Activated T-helper 2 cell treated with anti-CD3 and anti-CD28 coated beads, Interferon-gamma antibody, Interleukin-2, Interleukin-4, amounts not matched to agents 10 μg/mL and 5 μg/mL and 100 μg/mL, durations not matched to agents 14 hours and 24 hours and 36 hours (primary cell): ENCODE measurements at regions not wholly inside any gene's neighbourhood (a gene's known extent, or its start where the extent isn't known, plus 50 kb on each side); places are given as distances from the start of the nearest gene placed in this dataset.

Experiments
- DNase-seq: peaks from one replicate; pipeline ENCODE4 v3.0.0; 2021; ENCODE audit warnings: low spot score
- H3K27ac Mint-ChIP-seq: one replicate; pipeline ENCODE4 v1.8.0; 2021; ENCODE audit warnings: mixed read lengths
- H3K27me3 Mint-ChIP-seq: one replicate; pipeline ENCODE4 v1.8.0; 2021; ENCODE audit warnings: low read depth, mixed read lengths
- H3K36me3 Mint-ChIP-seq: one replicate; pipeline ENCODE4 v1.8.0; 2021; ENCODE audit warnings: low read depth, mixed read lengths
- H3K4me1 Mint-ChIP-seq: one replicate; pipeline ENCODE4 v1.8.0; 2021; ENCODE audit warnings: low read depth, mixed read lengths
- H3K4me3 Mint-ChIP-seq: one replicate; pipeline ENCODE4 v1.8.0; 2021; ENCODE audit warnings: low read depth, mild to moderate bottlenecking, moderate library complexity, mixed read lengths
- H3K9me3 Mint-ChIP-seq: one replicate; pipeline ENCODE4 v1.8.0; 2021; ENCODE audit warnings: mixed read lengths
- intact Hi-C: fragments of 100-400 bp; cut with micrococcal nuclease; formaldehyde crosslinking; loops from one replicate; pipeline ENCODE4 v1.15.1; 2023

DNA sequence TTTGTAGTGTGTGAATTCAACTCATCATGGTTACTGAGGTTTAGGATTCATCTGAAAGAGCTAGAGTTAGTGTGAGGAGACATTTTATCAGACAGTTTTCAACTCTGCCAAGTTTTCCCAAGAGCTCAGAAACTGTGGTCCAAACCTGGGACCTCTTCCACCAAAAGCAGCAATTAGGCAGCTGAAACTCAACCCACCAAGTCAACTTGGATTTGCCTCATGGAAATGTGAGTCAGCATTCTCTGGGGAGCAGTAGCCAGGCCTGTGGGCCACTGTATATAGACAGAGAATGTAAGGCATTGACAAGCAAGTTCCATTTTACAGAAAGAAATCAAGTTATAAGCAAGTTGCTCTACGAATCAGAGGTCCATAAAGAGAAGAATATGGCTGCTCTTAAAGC lies 178.8 kb upstream of the HDDC2 start:
- no peaks in the 10 kb centered on the region for H3K36me3 Mint-ChIP-seq

DNA sequence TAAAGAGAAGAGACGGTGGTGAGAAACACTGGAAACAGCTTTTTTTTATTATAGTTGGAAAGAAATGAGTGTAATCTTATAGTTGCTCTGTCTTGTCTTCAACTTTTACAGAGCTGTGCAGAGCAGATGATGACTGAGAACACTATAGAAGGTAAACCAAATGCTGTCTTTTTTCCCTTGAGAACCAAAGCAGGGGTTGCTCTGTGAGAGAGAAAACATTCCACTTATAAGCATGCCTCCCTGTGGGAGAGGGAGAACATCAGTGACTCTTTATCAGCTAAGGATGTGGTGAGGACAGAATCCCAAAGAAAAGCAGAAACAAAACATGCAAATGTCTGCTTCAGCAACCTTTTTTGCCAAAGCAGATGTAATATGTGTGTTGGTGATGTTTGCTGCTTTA lies 179.3 kb upstream of the HDDC2 start:
- H3K4me3 Mint-ChIP-seq = no peak overlapping the region
- no peaks in the 10 kb centered on the region for H3K4me1 Mint-ChIP-seq
- DNase-seq = no peak
- H3K27me3 Mint-ChIP-seq = no peaks in the 10 kb centered on the region
- no peaks in the 10 kb centered on the region for H3K36me3 Mint-ChIP-seq
- intact Hi-C loops = no loop called here
- H3K9me3 Mint-ChIP-seq = no peaks in the 10 kb centered on the region
- H3K27ac Mint-ChIP-seq = no peak overlapping the region

More for the DNA sequence above, 178.8 kb upstream of the HDDC2 start:
- Mint-ChIP-seq H3K9me3 (no peaks in the 10 kb centered on the region), H3K4me1 (no peaks in the 10 kb centered on the region), H3K27me3 (no peaks in the 10 kb centered on the region), H3K4me3 (no peak overlapping the region), H3K27ac (no peak overlapping the region)
- no peak for DNase-seq
- intact Hi-C loops = no loop called here

DNA sequence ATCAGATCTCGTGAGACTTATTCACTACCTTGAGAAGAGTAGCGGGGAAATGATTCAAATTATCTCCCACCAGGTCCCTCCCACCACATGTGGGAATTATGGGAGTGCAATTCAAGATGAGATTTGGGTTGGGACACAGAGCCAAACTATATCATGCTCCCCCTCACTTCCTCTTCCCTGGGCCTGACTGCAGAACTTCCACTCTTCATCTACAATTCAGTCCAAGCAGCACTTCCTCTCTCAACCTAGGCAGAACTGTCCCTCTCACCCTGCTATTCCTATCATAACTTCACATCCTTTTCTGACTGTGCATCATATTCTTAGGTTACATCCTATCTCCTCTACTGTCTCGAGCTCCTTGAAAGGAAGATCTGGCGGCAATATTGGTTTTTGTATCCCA lies 184.0 kb upstream of the HDDC2 start:
- H3K27ac Mint-ChIP-seq = no peak overlapping the region
- H3K4me3 Mint-ChIP-seq = no peak overlapping the region
- no peaks in the 10 kb centered on the region for H3K9me3 Mint-ChIP-seq
- no peak for DNase-seq
- intact Hi-C loops = no loop called here
- no peaks in the 10 kb centered on the region for H3K4me1 Mint-ChIP-seq
- H3K27me3 Mint-ChIP-seq = no peaks in the 10 kb centered on the region
- H3K36me3 Mint-ChIP-seq = no peaks in the 10 kb centered on the region

- intact Hi-C loops = no loop called here
Measured at GRCh38 chr6:125486881-125487280, 185.1 kb upstream of the HDDC2 start.

GRCh38 chr6:125489579-125490285 lies 188.0 kb upstream of the HDDC2 start:
- H3K4me1 Mint-ChIP-seq = no peaks in the 10 kb centered on the region
- H3K27me3 Mint-ChIP-seq = peaks cover 3% of the 10 kb centered on the region
- DNase-seq = no peak
- H3K27ac Mint-ChIP-seq = no peak overlapping the region
- H3K36me3 Mint-ChIP-seq = no peaks in the 10 kb centered on the region
- intact Hi-C loops = no loop called here
- no peaks in the 10 kb centered on the region for H3K9me3 Mint-ChIP-seq
- H3K4me3 Mint-ChIP-seq = no peak overlapping the region

More at GRCh38 chr6:125486881-125487280, 185.1 kb upstream of the HDDC2 start:
- Mint-ChIP-seq H3K4me1 (no peaks in the 10 kb centered on the region), H3K36me3 (no peaks in the 10 kb centered on the region), H3K9me3 (no peaks in the 10 kb centered on the region), H3K27ac (no peak overlapping the region), H3K4me3 (no peak overlapping the region), H3K27me3 (peaks cover 2% of the 10 kb centered on the region)
- DNase-seq = no peak

- Mint-ChIP-seq H3K4me3 (no peak overlapping the region), H3K4me1 (no peaks in the 10 kb centered on the region), H3K27me3 (peaks cover 3% of the 10 kb centered on the region), H3K9me3 (no peaks in the 10 kb centered on the region), H3K36me3 (no peaks in the 10 kb centered on the region), H3K27ac (no peak overlapping the region)
- intact Hi-C loops = no loop called here
- no peak for DNase-seq
Measured at GRCh38 chr6:125491860-125492618, 190.3 kb upstream of the HDDC2 start.

GRCh38 chr6:125498606-125499005 lies 196.8 kb upstream of the HDDC2 start:
- Mint-ChIP-seq H3K4me1 (no peaks in the 10 kb centered on the region), H3K36me3 (no peaks in the 10 kb centered on the region), H3K9me3 (no peaks in the 10 kb centered on the region), H3K27ac (no peak overlapping the region), H3K4me3 (no peak overlapping the region), H3K27me3 (peaks cover 1% of the 10 kb centered on the region)
- DNase-seq = no peak
- intact Hi-C loops = no loop called here

GRCh38 chr6:125499535-125499934 lies 197.8 kb upstream of the HDDC2 start:
- intact Hi-C loops = no loop called here
- no peak overlapping the region for H3K27ac Mint-ChIP-seq
- no peaks in the 10 kb centered on the region for H3K36me3 Mint-ChIP-seq
- H3K4me3 Mint-ChIP-seq = no peak overlapping the region
- DNase-seq = no peak
- no peaks in the 10 kb centered on the region for H3K9me3 Mint-ChIP-seq
- H3K4me1 Mint-ChIP-seq = no peaks in the 10 kb centered on the region
- H3K27me3 Mint-ChIP-seq = peaks cover 4% of the 10 kb centered on the region

DNA sequence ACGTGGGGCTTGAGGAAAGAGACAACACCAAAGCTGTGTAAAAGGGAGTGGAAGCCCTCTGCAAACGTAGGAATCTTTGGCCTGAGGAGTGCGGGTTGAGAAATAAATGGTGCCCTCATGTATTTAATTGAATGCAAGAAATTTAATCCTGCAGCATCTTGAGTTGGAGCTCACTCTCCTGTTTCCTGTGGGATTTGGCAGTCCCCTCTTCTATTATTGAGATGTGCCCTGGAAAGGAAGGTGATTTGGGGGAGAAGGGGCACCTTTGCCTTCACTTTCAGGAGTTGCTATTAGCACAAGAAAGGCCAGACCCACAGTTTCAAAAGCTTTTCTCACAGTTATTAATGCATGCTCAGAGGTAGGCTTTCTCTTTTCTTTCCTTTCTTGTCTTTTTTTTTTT lies 201.4 kb upstream of the HDDC2 start:
- Mint-ChIP-seq H3K27ac (no peak overlapping the region), H3K4me1 (no peaks in the 10 kb centered on the region), H3K36me3 (no peaks in the 10 kb centered on the region), H3K27me3 (peaks cover 4% of the 10 kb centered on the region), H3K4me3 (no peak overlapping the region), H3K9me3 (no peaks in the 10 kb centered on the region)
- intact Hi-C loops = no loop called here
- DNase-seq = no peak

- Mint-ChIP-seq H3K27ac (no peak overlapping the region), H3K4me1 (no peaks in the 10 kb centered on the region), H3K36me3 (no peaks in the 10 kb centered on the region), H3K9me3 (no peaks in the 10 kb centered on the region), H3K4me3 (no peak overlapping the region), H3K27me3 (peaks cover 2% of the 10 kb centered on the region)
- no peak for DNase-seq
- intact Hi-C loops = no loop called here
Measured at GRCh38 chr6:125507987-125508655, 206.4 kb upstream of the HDDC2 start.

GRCh38 chr6:125508793-125509192 lies 207.0 kb upstream of the HDDC2 start:
- Mint-ChIP-seq H3K4me3 (no peak overlapping the region), H3K4me1 (no peaks in the 10 kb centered on the region), H3K27me3 (peaks cover 2% of the 10 kb centered on the region), H3K36me3 (no peaks in the 10 kb centered on the region), H3K9me3 (no peaks in the 10 kb centered on the region), H3K27ac (no peak overlapping the region)
- intact Hi-C loops = no loop called here
- DNase-seq = no peak

DNA sequence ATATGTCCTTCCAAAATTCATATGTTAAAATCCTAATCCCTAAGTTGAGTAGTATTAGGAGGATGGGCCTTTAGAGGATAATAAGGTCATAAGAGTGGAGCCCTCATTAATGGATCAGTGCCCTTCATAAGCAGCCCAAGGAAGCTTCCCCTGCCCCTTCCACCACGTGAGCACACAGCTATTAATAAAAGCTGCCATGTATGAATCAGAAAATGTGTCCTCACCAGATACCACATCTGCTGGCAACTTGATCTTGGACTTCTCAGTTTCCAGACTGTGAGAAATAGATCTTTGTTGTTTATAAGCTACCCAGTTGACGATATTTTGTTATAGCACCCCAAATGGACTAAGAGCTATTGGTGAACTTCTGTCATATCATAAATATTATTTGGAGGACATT lies 207.7 kb upstream of the HDDC2 start:
- DNase-seq = no peak
- Mint-ChIP-seq H3K36me3 (no peaks in the 10 kb centered on the region), H3K27me3 (no peaks in the 10 kb centered on the region), H3K4me3 (no peak overlapping the region), H3K4me1 (no peaks in the 10 kb centered on the region), H3K27ac (no peak overlapping the region), H3K9me3 (no peaks in the 10 kb centered on the region)
- intact Hi-C loops = no loop called here

DNA sequence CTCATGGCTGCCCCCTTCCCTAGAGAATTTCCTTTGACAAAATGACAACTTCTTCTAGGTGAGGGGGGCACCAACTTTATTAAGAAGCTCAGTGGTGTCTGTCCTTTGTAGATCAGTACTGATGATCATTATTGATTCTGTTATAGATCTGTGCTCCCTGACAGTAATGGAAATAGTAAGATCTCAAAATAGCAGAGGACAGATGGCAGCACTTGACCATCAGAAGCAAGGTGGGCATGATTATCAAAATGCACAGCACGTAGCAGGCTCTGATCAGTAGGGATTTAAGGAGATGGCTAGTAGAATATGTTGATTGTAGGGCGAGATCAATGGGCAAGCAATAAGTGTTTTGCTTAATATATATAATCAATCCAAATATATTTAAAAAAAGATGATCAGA lies 208.6 kb upstream of the HDDC2 start:
- Mint-ChIP-seq H3K27me3 (no peaks in the 10 kb centered on the region), H3K27ac (no peak overlapping the region), H3K36me3 (no peaks in the 10 kb centered on the region), H3K4me1 (no peaks in the 10 kb centered on the region), H3K9me3 (no peaks in the 10 kb centered on the region), H3K4me3 (no peak overlapping the region)
- intact Hi-C loops = loop anchor here (10.0 kb wide), 1 partner anchor 244 kb away; no protein-coding TSS in a partner anchor
- DNase-seq = no peak
